GM19438 (cell line): ENCODE measurements at regions not wholly inside any gene's neighbourhood (a gene's known extent, or its start where the extent isn't known, plus 50 kb on each side); places are given as distances from the start of the nearest gene placed in this dataset.
A peak's percentile ranks its signal among the peaks of the same experiment; 100 is the strongest.

ENCODE experiments used
- ATAC-seq: cut with Tn5 transposase; IDR thresholded peaks from one replicate; pipeline ENCODE4 v1.9.1; 2021; ENCODE audit warnings: low read depth; ENCODE audit not compliant: unreplicated experiment

GRCh38 chr18:22838221-22838620 is 94.9 kb upstream of the RBBP8 start:
- ATAC-seq: no peak

DNA sequence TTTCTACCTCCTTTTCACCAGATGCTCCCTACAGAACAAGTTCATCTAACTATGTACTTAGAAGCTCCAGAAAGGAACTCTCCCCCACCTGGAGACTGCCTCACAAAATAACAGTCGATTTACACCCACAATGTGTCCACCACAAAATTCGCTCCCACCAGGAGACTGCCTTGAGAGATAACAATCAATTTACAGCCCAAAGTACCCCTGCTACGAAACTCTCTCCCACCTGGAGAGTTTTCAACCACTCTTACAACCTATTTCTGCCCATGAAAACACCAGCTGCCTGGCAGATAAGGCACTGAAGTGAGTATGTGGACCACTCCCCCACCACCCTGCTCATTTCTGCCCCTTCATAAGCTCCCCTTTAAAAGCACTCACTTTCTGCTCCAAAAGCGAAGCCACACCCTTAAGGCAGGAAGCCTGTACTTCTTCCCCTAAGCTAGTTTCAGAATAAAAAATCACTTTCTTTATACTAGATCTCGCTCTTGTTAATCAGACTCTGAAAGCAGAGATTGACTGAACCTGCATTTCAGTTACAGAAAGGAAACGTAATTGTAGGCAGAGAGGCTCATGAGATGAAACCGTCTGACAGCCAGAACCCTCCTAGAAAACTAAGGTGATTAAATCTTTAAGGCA is 94.4 kb upstream of the RBBP8 start:
- peak; percentile 62 for ATAC-seq

- ATAC-seq: no peak
Observed at GRCh38 chr18:22839340-22839821, 93.7 kb upstream of the RBBP8 start.

DNA sequence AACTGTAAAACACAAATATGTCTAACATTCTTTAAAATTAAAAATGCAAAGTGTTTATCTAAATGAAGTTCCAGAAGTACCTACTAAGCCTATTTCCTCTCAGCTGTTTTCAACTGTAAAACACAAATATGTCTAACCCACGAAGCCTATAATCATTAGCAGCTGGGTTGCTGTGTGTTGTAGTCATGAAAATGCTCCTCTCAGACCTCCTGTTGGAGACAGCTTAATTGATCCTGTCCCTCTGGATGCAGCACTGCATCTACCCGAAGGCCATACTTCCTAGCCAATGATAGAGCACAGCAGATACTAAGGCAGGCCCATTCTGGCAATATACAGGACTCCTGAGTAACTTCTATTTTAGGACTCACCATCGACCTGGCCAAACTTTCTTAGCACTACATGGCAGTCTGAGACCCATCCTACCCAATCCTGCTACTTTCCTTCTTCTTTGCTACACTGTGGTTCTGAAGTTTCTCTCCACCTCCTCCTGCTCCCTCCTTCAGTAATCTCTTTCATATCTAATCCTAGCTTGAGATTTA is 92.5 kb upstream of the RBBP8 start:
- no peak for ATAC-seq

GRCh38 chr18:22841840-22842239 is 91.3 kb upstream of the RBBP8 start:
- ATAC-seq: no peak

- no peak for ATAC-seq
Observed at GRCh38 chr18:22844190-22844589, 88.9 kb upstream of the RBBP8 start.

GRCh38 chr18:22844628-22845027 is 88.5 kb upstream of the RBBP8 start:
- ATAC-seq: no peak

DNA sequence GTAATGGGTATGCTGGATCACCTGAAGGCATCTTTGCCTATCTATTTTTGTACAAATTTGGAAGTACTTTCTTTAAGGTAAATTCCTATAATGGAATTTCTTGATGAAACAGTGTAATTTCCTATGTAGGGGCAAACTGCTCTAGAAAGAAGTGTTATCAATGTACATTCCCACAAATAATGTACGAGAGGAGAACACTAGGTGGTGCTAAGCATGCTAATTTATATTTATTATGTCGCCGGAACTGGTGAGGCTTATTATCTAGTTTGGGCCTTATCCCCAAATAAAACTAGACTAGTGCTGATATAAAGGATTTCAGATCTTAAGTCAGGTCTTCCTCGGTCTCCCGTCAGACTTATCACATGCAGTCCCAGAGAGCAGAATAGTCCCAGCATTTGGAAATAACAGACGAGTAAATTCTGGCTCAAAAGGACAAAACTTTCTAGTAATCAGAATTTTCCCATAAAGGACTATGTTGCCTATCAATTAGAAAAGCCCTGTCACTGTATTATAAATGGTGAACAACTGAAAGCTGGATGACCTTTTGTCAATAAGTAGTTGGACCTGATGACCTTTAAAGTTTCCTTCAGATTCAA is 86.9 kb upstream of the RBBP8 start:
- ATAC-seq: no peak

- ATAC-seq: no peak
Observed at GRCh38 chr18:22846697-22847096, 86.4 kb upstream of the RBBP8 start.

GRCh38 chr18:22847392-22847791 is 85.7 kb upstream of the RBBP8 start:
- no peak for ATAC-seq

- no peak for ATAC-seq
Observed at GRCh38 chr18:22847867-22848451, 85.2 kb upstream of the RBBP8 start.

DNA sequence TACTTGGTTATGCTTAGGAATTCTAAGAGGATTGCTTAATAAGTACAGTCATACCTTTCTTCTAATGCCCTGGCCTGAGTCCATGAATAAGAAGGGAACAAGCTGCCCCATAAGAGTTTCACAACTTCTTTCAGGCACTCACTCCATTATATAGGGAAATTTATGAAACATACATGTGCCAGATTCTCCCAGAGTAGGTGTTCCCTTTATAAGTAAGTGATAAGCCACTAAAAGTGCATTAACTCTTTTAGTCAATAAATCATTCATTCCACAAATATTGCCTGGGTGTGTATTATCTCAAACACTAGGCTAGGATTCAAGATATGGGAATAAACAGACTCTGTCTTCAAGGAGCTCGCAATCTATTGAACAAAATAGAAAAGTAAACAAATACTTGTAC is 84.5 kb upstream of the RBBP8 start:
- no peak for ATAC-seq

DNA sequence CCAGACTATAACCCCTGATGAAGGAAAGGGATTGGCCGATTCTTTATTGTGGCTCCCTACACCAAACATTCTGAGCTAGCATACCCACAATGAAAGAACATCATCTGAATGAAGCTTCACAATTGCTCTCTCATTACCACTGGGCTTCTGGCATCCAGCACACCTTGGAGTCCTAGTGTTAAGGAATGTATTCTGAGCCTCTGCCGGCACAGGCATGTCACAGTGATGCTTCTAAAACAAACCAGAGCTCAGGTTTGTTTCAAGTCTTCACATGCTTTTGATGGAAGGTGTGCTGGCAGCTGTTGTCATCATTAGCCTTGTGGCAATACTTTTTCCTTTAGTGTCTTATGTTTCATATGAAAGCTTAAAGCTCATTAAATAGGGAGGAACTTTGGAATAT is 76.3 kb upstream of the RBBP8 start:
- no peak for ATAC-seq

DNA sequence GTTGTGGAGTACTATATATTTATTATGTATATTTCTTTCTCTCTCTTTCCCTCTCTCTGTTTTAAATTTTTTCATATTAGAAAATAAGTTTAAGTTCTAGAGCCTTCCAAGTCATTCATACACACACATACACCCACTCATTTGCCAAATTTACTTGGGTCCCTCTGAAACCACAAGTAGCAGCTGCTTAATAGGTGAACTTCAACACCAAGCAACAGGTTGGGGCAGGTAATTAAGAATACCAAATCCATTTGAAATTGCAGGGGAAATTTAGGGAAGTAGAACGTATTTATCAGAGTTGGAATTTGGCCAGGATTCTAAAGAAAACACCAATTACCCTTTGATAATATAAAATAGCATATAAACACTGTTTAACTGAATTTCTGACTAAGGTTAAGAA is 75.0 kb upstream of the RBBP8 start:
- no peak for ATAC-seq

DNA sequence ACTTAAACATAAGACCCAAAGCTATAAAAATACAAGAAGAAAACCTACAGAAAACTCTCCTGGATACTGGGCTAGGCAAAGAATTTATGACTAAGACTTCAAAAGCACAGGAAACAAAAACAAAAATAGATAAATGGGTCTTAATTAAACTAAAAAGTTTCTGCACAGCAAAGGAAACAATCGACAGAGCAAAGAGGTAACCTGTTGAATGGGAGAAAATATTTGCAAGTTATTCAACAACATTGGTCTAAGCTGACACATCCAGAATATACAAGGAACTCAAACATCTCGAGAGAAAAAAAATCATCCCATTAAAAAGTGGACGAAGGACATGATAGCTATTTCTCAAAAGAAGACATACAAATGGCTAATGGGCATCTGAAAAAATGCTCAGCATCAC is 72.3 kb upstream of the RBBP8 start:
- no peak for ATAC-seq

DNA sequence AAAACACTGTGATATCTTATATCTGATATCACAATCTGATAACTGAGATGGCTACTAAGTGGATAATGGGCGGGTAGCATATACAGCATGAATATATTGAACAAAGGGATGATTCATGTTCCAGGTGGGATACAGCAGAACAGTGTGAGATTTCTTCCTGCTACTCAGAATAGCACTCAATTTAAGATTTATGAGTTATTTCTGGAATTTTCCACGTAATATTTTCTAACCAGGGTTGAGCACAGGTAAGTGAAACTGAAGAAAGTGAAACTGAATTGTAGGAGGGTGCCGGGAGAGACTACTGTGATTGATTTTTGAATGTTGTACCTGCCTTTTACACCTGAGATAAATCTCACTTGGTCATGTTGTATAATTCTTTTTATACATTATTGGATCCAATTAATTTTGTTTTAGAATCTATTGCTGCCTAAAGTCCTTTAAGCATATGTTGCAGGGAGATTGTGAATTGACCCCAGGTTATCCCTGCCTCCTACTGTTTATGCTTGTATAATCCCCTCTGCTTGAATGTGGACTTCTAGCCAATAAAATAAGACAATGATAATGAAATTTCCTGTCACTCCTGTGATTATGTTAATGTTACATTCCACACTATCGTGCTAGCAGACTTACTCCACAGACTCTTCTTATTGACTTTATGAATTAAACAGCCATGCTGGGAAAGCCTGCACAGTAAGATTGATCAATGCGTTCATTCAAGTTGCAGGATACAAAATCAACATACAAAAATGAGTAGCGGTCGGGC is 67.6 kb upstream of the RBBP8 start:
- no peak for ATAC-seq

DNA sequence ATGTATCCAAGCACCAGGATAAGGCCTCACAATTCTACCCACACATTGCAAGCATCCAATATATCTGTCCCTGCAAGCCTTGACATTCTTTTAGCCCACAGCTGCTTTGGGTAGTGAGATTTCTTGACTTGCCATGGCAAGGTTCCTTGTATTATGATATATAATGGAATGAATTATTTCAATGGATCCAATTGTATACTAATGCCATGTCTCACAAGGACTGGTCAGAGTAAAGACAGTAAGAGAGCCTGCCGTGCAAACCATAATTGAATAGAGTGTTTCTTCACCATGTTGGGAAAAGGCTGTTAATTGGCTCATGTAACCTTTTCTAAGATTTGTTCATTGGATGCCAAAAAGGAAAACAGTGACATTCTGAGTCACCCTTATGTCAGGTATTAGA is 64.3 kb upstream of the RBBP8 start:
- no peak for ATAC-seq

DNA sequence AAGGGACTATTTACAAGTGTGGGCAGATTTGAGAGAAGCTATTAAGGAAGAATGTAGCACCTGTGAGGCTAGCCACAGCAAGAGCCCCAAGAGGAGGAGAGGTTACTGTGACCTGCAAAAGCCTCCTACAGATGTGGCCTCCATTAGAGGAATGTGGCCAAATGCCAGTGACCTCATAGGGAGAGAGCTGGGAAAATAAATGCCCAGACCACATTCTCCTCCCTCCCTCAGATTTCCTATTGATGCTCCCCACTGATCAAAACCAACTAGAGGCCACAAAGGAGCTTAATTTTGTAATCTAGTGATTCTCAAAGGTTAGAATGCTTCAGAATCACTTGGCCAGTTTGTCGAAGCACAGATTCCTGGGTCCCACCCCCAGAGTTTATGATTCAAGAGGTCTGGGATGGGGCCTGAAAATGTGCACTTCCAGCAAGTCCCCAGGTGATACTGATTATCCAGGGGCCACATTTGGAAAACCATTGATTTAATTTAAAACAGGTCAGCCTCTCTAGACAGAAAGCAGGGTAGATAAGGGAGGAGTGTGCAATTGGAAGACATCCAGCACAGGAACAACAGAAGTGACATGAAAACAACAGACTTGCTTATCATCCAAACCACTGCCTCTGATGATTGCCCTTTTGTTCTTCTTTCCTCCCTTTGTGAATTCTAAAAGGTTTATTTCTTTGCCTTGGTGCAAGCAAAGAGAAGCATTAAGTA is 61.2 kb upstream of the RBBP8 start:
- ATAC-seq: no peak

- ATAC-seq: no peak
Observed at GRCh38 chr18:22872900-22873537, 60.1 kb upstream of the RBBP8 start.

GRCh38 chr18:22879293-22879692 is 53.8 kb upstream of the RBBP8 start:
- no peak for ATAC-seq
